CD14-positive monocyte (primary cell): ENCODE measurements at regions not wholly inside any gene's neighbourhood (a gene's known extent, or its start where the extent isn't known, plus 50 kb on each side); places are given as distances from the start of the nearest gene placed in this dataset.

Experiments
- DNase-seq, 3 donors: peaks; one replicate each; pipeline ENCODE4 v3.0.0-alpha.2; 2011 to 2022
- H2AFZ ChIP-seq: 2 replicates; pipeline ENCODE4 v1.6.0; 2012; ENCODE audit warnings: mild to moderate bottlenecking, low read depth, low read length, inconsistent platforms; ENCODE audit not compliant: insufficient read depth, poor library complexity, severe bottlenecking
- H3K27ac ChIP-seq, 2 donors: 1 replicate in 1 of 2; 2 replicates in 1 of 2; pipeline ENCODE4 v1.5.1; 2012 to 2013; ENCODE audit warnings: low read length in 2 of 2, control low read depth in 1 of 2, inconsistent platforms in 1 of 2, low read depth in 1 of 2, mild to moderate bottlenecking in 1 of 2
- H3K27me3 ChIP-seq, 2 donors: one replicate each; pipeline versions ENCODE4 v1.6.0 to v1.6.1; 2011 to 2013; ENCODE audit warnings: low read length in 2 of 2; ENCODE audit not compliant: control insufficient read depth in 2 of 2, insufficient read depth in 2 of 2
- H3K36me3 ChIP-seq, 2 donors: replicated peaks in 1 of 2; 1 replicate in 1 of 2; 2 replicates in 1 of 2; pipeline versions ENCODE4 v1.5.1 to v1.6.1; 2012 to 2013; ENCODE audit warnings: low read length in 2 of 2, control low read depth in 1 of 2, inconsistent platforms in 1 of 2, mild to moderate bottlenecking in 1 of 2; ENCODE audit not compliant: insufficient read depth in 2 of 2, control insufficient read depth in 1 of 2
- H3K4me1 ChIP-seq, 2 donors: 1 replicate in 1 of 2; 2 replicates in 1 of 2; pipeline versions ENCODE4 v1.5.1 to v1.6.1; 2012 to 2013; ENCODE audit warnings: low read length in 2 of 2, control low read depth in 1 of 2, inconsistent platforms in 1 of 2, mild to moderate bottlenecking in 1 of 2, moderate library complexity in 1 of 2; ENCODE audit not compliant: insufficient read depth in 2 of 2, control insufficient read depth in 1 of 2
- H3K4me2 ChIP-seq: replicated peaks from 2 replicates; pipeline ENCODE3; 2012; ENCODE audit warnings: low read length, moderate library complexity, mild to moderate bottlenecking; ENCODE audit not compliant: poor library complexity, severe bottlenecking; ENCODE audit errors: extremely low read depth
- H3K4me3 ChIP-seq, 3 experiments: fragments of 200-600 bp in 1 of 3; sonication (generic) in 1 of 3; replicated peaks in 1 of 3; 1 replicate in 2 of 3; 2 replicates in 1 of 3; pipeline ENCODE4 v1.5.1; 2011 to 2013; ENCODE audit warnings: low read length in 3 of 3, mild to moderate bottlenecking in 3 of 3, control low read depth in 2 of 3, low read depth in 2 of 3, inconsistent platforms in 1 of 3, moderate library complexity in 1 of 3
- H3K79me2 ChIP-seq: 2 replicates; pipeline ENCODE4 v1.6.0; 2012; ENCODE audit warnings: mild to moderate bottlenecking, control low read depth, inconsistent platforms, low read length, moderate library complexity; ENCODE audit not compliant: insufficient read depth
- H3K9ac ChIP-seq: 2 replicates; pipeline ENCODE4 v1.6.0; 2017; ENCODE audit warnings: low read length, mild to moderate bottlenecking; ENCODE audit not compliant: insufficient read depth, poor library complexity, severe bottlenecking
- H3K9me3 ChIP-seq, 2 donors: replicated peaks in 1 of 2; 1 replicate in 1 of 2; 2 replicates in 1 of 2; pipeline versions ENCODE4 v1.5.1 to v1.6.1; 2012 to 2013; ENCODE audit warnings: low read length in 2 of 2, control low read depth in 1 of 2; ENCODE audit not compliant: control insufficient read depth in 1 of 2, insufficient read depth in 1 of 2
- H4K20me1 ChIP-seq: 2 replicates; pipeline ENCODE4 v1.6.0; 2012; ENCODE audit warnings: mild to moderate bottlenecking, low read length, control low read depth, moderate library complexity; ENCODE audit not compliant: insufficient read depth
- H3K27ac Mint-ChIP-seq, 7 donors: one replicate each; pipeline ENCODE4 v1.8.0; 2020; ENCODE audit warnings: mild to moderate bottlenecking in 7 of 7, mixed read lengths in 7 of 7, moderate library complexity in 6 of 7, inconsistent platforms in 2 of 7
- H3K27me3 Mint-ChIP-seq, 3 donors: one replicate each; pipeline ENCODE4 v1.8.0; 2021 to 2022; ENCODE audit warnings: low read depth in 3 of 3, mild to moderate bottlenecking in 3 of 3, mixed read lengths in 3 of 3, moderate library complexity in 3 of 3, inconsistent platforms in 1 of 3
- H3K36me3 Mint-ChIP-seq, 2 donors: one replicate each; pipeline ENCODE4 v1.8.0; 2020; ENCODE audit warnings: mixed read lengths in 2 of 2, inconsistent platforms in 1 of 2, mild to moderate bottlenecking in 1 of 2
- H3K4me1 Mint-ChIP-seq: one replicate; pipeline ENCODE4 v1.8.0; 2020; ENCODE audit warnings: mild to moderate bottlenecking, mixed read lengths
- H3K4me3 Mint-ChIP-seq, 2 donors: one replicate each; pipeline ENCODE4 v1.8.0; 2020; ENCODE audit warnings: mild to moderate bottlenecking in 2 of 2, mixed read lengths in 2 of 2, moderate library complexity in 1 of 2
- H3K9me3 Mint-ChIP-seq, 7 donors: one replicate each; pipeline ENCODE4 v1.8.0; 2020 to 2022; ENCODE audit warnings: mixed read lengths in 7 of 7, mild to moderate bottlenecking in 6 of 7, moderate library complexity in 6 of 7, inconsistent platforms in 2 of 7
- CTCF ChIP-seq: fragments of 200-600 bp; IDR thresholded peaks from one replicate; pipeline ENCODE4 v1.8.0; 2022; ENCODE audit warnings: antibody characterized with exemption, mild to moderate bottlenecking
- WGBS: methylation state at CpG from one replicate; pipeline ENCODE4 v1.1.5; 2013; ENCODE audit warnings: missing lambda C conversion rate; ENCODE audit not compliant: insufficient coverage; 5-methylcytosine and 5-hydroxymethylcytosine counted together
- intact Hi-C, 2 donors: fragments of 100-400 bp; cut with micrococcal nuclease; formaldehyde crosslinking; loops; one replicate each; pipeline versions ENCODE4 v1.15.0 to v1.15.1; 2023

DNA sequence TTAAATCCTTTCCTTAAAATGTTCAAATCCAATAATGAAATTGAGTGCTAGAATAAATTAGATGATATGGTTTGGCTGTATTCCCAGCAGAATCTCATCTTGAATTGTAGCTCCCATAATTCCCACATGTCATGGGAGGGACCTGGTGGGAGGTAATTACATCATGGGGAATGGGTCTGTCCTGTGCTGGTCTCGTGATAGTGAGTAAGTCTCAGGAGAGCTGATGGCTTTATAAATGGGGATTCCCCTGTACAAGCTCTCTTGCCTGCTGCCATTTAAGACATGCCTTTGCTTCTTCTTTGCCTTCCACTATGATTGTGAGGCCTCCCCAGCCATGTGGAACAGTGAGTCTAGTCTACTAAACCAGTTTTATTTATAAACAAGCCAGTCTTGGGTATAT lies 508.5 kb downstream of the ETNK1 start:
- intact Hi-C loops = no loop called here
- no peak overlapping the region for H3K27ac Mint-ChIP-seq
- H3K9me3 ChIP-seq = peaks cover 0 to 8% of the 10 kb centered on the region in 2 donors
- no peaks in the 10 kb centered on the region for H3K4me1 Mint-ChIP-seq
- H3K27ac ChIP-seq = no peak overlapping the region
- H3K4me3 ChIP-seq = no peak overlapping the region
- H3K4me3 Mint-ChIP-seq = no peak overlapping the region
- no peaks in the 10 kb centered on the region for H3K36me3 Mint-ChIP-seq
- no peaks in the 10 kb centered on the region for H3K79me2 ChIP-seq
- no peak overlapping the region for H3K9ac ChIP-seq
- no peak overlapping the region for H3K4me2 ChIP-seq
- no peak for TF ChIP-seq CTCF
- DNase-seq = no peak
- H2AFZ ChIP-seq = no peak overlapping the region
- H3K4me1 ChIP-seq = no peaks in the 10 kb centered on the region
- no peaks in the 10 kb centered on the region for H4K20me1 ChIP-seq
- H3K36me3 ChIP-seq = no peaks in the 10 kb centered on the region
- no CpG with 5 or more reads among the region's 1 CpG for WGBS
- peaks cover 0 to 13% (median 5%) of the 10 kb centered on the region in 7 donors for H3K9me3 Mint-ChIP-seq
- peaks cover 0 to 2% (median 0%) of the 10 kb centered on the region in 3 donors for H3K27me3 Mint-ChIP-seq
- no peaks in the 10 kb centered on the region for H3K27me3 ChIP-seq

DNA sequence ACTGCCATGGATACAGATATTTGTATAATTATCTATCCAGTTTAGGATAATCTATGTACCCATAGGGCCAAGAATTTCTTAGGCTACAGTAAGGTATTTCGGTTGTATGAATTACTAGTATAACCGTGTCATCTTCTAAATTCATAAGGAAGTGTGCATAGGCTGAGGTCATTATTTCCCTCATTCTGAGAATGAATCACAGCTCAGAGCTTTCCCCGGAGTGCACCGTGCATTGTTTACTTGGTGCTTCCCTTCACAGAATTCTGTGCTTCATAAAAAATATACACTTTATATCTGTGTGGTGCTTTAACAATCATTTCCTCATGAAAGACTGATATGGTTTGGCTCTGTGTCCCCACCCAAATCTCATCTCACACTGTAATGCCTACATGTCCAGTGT lies 514.1 kb downstream of the ETNK1 start:
- peaks cover 4 to 7% of the 10 kb centered on the region in 2 donors for H3K9me3 ChIP-seq
- no peaks in the 10 kb centered on the region for H3K79me2 ChIP-seq
- no peak overlapping the region for H3K4me3 ChIP-seq
- H3K36me3 Mint-ChIP-seq = no peaks in the 10 kb centered on the region
- H3K4me2 ChIP-seq = no peak overlapping the region
- DNase-seq = no peak
- H3K4me1 Mint-ChIP-seq = no peaks in the 10 kb centered on the region
- no peak overlapping the region for H3K4me3 Mint-ChIP-seq
- intact Hi-C loops = no loop called here
- H3K27ac ChIP-seq = no peak overlapping the region
- TF ChIP-seq CTCF = no peak
- H3K9ac ChIP-seq = no peak overlapping the region
- H3K27me3 ChIP-seq = no peaks in the 10 kb centered on the region
- no peak overlapping the region for H3K27ac Mint-ChIP-seq
- H3K36me3 ChIP-seq = no peaks in the 10 kb centered on the region
- no peak overlapping the region for H2AFZ ChIP-seq
- H3K4me1 ChIP-seq = no peaks in the 10 kb centered on the region
- H4K20me1 ChIP-seq = no peaks in the 10 kb centered on the region
- WGBS = 100% methylated on average over 1 of the region's 4 CpGs
- peaks cover 8 to 14% (median 11%) of the 10 kb centered on the region in 7 donors for H3K9me3 Mint-ChIP-seq
- H3K27me3 Mint-ChIP-seq = peaks cover 0 to 4% (median 0%) of the 10 kb centered on the region in 3 donors
